ENCODE measurements at regions not wholly inside any gene's neighbourhood (a gene's known extent, or its start where the extent isn't known, plus 50 kb on each side); places are given as distances from the start of the nearest gene placed in this dataset.

DNA sequence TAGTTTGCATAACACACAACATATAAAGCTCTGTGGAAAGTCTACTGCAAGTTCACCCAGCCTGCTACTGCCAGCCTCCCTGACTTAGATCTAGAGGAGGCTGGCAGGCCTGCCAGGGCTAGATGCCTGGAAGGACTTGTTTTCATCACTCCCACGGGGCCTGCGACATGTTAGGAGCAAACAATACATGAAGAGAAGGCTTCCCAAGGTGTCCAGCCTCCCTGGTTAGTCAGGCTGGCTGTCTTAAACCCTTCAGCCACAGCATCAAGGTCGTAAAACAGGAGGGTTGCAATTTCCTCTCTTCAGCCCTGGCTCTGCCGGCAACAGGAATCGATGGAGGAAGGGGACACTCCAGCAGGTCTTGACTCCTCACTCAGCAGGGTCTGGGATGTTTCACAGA, 104.5 kb downstream of the NGF start:
- DNase-seq, result no peak

DNA sequence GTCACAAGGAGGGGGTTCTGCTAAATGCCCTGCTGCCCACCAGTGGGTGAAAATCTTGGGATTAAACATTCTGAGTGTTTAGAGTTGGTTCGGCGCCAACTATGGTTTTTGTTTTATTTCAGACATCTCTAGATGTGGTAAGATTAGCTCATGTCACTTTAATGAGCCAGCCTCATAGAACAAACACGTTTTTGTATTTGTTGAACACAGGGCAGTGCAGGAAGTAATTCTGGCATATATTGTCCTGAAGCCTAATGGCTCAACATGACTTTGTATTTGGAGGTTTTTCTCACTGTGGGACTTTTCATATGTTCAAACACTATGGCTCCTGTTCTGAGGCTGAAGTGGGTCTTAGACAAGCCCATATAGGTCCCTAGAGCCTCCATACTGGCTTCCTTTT, 107.8 kb downstream of the NGF start:
- DNase-seq, result no peak

DNA sequence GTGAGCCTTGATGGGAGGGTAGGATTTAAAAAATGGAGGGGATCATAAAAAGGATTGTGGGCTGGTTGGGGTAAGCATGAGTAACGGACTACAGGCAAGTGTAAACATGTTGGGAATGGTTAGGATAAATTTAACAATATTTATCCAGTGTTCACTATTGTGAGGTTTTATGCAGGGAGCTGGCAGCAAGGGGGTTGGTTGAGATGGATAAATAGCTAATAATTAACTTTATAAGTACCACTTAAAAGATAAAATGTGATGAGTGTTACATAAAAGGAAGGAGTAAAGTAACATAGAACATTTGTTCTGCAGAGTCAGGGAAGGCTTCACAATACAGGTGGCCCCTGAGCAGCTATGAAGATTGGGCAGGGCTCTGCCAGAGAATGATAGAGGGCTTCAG, 109.0 kb downstream of the NGF start:
- no peak for DNase-seq

DNA sequence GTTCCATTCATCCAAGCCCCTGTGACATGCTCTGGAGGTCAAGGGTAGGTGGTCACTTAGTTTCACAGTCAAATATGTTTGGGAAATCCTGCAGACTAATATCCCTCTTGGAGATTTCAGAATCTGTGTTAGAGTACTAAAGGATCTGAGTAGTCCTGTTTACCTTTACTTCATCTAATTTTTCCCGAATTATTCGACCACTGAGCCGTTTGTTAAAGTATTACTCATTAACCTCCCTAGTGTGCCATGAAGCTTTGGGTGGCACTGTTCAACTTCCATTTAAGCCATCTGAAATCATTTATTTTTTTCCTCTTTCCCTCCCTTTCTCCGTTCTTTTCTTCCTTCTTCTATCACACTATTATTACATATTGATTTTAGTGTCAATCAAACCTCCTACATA, 109.9 kb downstream of the NGF start:
- DNase-seq, result no peak

DNA sequence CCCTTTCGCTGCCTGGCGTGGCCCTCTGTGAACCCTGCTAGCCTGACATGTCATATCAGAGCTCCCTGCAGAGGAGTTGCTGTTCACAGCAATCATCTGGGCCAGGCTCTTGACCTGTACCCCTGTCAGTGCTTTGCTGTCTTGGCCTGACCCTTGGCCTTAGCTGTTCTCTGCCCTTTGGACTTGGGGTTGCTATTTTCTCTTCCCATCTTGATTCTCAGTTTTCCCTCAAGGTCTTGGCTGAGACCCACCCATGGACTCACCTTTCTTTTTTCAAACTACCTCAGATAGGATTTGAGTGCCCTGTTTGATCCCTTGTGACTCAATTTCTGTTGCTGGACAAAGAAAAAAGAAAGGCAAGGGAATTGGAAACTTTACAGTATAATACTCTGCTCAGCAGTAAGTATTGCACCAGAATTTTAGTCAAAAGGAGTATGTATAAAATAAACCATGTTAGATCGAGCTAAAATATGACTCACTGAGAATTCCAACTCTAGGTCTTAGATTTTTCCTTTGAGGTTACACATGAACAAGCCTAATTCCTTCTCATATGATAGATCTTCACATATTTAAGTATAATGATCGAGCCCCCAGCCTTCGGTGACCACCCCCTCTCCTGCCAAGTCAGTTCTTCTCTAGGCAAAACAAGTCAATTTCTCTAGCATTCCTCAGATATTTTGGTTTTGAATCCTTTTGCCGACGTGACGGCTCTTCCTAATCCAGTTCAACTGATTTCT, 110.5 kb downstream of the NGF start:
- DNase-seq, result no peak

DNA sequence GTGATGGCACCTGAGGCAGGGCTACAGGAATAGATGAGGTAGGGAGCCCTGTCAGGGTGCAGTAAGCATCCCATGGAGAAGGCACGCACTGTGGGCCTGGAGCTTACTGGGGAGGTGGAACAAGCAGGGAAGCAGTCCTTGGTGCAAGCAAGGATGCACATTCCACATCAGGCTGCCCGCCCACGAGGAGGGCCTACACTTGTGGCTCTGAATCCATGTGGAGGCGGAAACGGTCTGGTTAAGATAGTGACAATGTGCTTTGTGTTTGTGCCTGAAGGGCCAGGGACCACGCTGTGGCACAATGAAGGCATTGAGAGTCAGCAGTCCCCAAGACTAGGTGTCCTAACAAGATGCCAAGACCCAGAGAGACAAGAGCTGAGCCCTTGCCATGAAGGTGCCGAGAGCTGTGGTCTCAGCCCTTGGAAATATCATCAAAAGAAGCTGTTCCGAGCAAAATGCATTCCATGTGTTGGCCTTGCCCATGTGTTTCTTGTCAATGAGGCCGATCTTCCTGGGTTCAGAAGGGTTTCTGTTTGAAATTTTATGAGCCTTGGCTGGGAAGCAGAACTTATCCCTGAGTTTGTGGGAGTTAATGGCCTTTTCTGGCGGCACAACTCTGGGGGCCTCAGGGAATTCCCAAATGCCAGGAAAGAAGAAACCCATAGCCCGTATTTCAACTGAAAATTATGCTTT, 111.9 kb downstream of the NGF start:
- DNase-seq, result no peak

DNA sequence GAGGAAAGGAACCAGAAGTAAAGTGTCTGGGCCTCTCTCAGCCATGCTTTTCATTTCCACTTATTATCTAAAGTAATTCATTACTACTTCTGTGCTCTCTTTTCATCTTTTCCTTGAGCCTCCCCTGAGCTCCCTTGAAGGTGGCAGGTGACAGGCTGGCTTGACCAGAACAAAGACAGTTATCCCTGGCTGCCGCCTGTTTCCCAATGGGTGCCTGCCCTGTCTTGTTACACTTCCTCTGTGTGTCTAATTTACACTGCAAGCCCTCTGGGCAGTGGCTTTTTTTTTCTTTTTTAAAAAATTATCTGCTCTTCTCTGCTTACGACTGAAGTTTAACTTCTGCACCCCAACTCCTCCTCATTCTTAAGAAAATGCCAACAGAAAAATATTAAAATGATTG, 113.4 kb downstream of the NGF start:
- DNase-seq, result no peak

DNA sequence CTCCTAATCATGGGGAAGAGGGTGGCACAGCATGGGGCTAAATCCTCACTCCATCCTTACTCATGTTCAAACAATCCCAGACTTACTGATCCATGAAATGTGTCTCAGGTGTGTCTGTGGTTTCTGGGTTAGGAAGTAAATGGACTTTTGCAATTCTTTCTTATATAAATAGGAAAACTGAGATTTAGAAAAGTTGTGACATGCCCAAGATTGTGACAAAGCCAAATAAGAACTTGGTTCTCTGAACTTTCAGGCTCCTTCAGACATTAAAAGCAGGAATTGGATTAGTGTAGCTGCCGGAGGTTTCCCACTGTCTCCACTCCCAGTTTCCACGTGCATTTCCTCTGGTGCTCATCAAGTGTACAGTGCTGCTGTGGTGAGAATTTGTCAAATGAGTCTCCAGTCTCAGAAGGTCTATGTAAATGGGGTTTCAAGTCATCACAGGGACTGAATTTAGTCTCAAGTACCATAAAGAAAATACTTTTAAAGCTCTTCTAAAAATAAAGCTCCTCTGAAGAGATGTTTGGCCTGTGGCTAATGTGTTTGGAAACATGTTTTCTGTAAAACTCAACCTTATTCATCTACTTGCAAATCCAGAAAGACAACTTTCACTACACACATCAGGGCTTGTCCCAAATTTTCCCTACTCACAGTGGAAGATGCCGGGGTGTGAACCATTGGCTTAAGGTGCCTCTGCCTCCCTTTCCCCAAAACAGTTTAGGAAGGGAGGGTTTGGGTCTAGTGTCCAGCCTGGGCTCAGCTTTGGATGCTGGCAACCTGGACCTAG, 115.2 kb downstream of the NGF start:
- DNase-seq, result no peak

DNA sequence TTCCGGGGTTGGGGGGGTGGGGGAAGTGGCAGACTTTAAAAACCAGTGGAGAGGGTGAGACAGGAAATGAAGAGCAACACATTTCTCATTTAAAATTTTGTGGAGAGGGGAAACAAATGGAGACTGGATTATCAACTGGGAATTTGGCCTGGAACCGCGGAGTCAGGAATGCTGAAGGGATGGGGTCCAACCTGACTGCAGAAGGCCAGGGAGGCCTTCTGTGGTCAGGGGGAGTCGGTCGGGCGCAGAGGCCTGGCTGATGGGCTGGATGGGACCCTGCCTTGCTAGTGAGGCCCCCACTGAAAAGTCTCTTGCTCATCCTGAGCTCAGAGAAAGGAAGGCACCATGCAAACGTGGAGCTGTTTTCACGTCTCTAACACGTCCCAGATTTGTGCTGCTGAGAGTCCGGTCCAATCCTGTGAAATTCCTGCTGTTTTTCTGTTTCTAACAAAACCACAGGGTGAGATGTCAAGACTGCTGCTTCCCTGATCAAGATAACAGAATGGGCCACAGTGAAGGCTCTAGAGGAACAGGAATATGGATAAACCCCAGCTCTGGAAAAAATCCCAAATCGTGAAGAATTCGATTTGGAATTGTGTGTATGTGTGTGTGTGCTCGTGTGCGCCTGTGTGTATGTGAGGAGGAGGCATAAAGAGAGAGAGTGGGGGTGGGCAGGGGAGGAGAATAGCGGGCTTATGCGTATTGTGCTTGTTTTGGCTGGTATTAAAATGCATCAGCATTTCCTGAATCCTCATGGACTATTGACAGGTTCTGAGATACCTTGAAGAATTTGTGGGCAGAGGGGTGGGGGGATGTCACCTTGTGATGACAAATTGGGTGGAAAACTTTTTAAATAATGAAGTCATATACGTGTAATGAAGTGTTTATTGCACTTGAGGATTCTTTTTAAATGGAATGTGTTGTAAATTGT, 117.4 kb downstream of the NGF start:
- DNase-seq, result no peak

DNA sequence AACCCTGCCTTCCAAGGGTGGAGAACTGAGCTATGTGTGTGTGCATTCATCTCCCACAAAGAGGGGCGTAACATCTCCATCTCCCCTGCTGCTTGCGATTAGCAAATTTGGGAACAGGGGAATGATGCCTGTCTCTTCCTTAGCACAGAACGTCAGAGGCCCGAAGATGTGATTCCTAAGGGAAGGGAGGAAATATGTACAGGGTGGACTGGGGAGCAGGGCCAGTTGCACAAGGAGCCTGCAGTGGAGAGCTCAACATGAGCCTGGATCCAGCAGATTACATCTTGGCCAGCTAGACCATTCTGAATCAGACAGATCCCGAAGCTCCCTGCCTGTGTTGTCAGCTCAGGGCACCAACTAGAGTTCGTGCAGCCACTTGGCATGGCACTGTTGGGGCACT, 118.1 kb downstream of the NGF start:
- no peak for DNase-seq

DNA sequence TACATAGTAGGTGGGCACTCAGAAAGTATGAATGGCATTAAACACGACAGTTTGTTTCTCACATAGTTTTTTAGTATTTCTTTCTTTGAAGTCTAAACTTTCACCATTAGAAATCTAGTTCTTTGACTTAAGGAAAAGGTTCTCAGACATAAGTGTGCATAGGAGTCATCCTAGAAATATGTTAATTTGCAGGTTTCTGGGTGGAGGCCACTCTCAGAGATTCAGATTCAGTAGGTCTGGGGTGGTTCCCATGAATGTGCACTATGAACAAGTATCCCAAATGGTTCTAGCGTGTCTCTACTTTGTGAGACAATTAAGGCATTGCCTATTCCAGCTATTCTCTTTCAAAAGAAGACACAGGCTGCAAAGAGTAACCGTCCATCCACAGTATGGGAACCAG, 119.3 kb downstream of the NGF start:
- DNase-seq, result no peak

DNA sequence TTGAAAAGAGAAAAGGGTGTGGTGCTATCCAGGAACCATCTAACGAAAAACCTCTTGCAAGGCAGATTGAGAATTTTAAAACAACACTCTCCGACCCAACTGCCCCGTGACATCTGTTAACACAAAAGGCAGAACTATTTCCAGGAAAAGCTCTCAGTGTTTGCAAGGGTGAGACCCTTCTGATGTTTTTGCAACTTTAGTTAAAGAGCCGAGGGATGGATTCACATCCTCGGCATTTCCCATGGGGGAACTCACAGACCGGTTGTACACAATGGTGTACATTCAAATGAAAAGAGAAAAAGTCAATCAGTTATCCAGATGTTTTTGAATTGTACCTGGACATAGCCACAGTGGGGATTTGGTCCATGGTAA, 120.0 kb downstream of the NGF start:
- no peak for DNase-seq

DNA sequence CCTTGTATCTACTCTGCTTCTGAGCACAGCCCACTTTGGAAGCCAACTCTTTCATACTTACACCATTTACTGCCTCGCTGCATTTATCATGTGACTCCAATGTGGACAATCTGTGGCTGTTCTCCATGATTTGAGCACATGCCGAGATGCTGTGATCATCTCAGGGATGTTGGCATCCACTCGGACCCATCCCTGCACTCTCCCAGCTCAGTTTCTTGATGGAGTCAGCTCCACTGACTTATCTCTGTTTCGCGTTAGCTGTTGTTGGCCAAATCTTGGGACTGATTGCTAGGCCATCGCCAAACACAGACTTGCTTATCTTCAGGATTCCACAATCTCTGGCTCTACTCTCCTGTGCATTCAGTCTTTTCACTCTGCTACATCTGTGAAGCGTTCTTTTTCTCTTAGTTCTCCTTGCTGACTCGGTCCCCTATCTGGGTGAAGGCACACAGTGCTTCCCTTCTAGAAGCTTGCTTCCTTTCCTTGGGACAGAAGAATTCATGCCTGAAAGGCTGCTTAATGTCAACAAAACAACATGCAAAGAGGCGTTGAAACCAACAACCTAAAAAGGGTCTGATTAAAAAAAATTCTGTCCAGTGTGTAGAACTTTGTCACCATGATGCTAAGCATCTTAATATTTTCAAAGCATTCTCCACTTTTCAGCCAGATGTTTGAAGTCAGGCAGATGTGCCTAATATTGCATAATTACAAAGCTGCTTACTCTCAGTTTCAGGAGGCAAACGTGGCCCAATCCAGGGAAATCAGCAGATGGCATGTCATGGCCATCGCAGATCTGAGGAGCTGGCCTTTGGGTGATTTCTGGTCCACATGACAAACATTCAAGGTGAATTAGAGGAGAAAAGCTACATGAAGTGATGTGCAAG, 120.7 kb downstream of the NGF start:
- DNase-seq, result no peak

DNA sequence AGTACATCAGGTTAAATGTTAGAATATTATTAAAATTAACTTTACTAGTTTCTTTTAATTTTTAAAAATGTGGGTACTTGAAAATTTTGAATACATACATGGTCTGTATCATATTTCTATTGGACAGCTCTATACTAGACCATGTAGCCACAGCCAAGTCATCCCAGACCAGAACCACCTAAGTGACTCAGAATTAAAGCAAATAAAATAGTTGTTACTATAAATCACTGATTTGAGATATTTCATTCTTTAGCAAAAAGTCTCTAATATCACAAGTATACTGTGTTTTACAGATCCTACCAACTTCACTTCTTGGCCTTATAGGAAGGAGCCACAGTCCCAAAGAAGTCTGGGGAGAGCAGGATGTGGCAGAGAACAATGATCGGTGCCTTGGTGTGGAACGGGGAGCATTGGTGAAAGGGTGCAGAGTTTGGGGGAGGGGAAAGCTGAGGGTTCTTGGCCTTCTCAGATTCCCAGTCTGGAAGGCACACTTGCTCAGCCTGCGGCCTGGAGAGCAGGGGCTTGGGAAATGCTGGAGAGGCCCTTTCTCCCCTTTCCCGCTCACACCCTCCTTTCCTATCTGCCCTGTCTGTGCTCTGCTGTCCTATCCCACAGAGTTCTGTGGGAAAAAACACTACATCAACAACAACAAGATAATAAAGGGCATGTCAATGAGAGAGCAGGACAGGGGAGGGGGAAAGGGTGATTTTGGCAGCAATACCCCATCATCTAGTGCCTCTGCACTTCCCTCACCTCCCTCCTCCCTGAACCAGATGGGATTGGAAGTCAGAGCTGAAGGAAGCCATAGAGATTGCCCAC, 122.1 kb downstream of the NGF start:
- DNase-seq, result no peak

DNA sequence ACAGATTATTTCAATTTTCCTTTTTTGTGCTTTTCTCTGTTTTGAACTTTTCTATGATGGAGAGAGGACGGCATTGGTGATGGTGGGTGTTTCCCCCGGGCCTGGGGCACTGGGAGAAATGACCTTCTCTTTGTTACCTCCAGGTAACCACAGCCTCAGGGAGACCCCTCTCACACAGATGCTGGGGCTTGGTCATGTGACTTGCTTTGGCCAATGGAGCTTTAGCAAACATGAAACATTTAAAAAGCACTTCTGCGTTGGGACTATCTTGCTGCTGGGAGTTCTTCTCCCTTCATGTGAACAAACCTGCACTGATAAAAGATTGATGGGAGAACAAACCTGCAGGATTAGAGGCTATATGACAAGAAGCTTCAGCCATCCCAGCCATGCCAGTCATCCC, 122.9 kb downstream of the NGF start:
- DNase-seq, result no peak

DNA sequence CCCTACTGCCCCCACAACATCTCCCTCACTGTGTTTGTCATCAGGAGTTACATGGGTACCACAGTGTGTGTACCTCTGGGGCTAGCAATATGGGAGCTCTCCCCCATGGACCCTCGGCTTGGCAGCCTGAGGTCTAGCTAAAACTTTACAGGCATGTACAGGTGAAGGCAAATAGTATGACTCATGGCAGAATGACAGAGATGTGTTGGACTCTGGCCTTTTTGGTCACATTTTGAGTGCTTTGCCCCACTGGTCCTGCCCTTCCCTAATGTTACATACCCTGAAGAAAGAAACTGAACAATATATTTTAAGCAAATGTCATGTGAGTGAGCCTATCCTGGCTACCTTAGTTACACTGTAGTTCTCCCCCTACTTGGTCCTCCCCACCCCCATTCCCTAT, 124.0 kb downstream of the NGF start:
- no peak for DNase-seq

DNA sequence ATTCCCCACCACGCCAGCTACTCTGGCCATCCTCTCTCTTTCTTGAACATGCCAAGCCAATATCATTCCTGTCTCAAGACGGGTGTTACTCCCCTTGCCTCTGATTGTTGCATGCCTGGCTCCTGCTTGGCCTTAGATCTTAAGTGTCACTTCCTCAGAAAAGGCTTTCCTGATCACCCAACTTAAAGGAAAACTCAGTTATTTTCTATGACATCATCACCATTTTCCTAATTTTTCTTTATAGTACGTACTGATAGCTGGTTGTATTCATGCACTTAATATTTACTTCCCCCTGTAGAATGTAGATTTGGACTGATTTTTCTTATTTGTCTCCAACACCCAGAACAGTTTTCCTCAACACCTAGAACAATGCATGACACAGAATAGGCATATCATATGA, 123.8 kb upstream of the TSPAN2 start:
- no peak for DNase-seq

DNA sequence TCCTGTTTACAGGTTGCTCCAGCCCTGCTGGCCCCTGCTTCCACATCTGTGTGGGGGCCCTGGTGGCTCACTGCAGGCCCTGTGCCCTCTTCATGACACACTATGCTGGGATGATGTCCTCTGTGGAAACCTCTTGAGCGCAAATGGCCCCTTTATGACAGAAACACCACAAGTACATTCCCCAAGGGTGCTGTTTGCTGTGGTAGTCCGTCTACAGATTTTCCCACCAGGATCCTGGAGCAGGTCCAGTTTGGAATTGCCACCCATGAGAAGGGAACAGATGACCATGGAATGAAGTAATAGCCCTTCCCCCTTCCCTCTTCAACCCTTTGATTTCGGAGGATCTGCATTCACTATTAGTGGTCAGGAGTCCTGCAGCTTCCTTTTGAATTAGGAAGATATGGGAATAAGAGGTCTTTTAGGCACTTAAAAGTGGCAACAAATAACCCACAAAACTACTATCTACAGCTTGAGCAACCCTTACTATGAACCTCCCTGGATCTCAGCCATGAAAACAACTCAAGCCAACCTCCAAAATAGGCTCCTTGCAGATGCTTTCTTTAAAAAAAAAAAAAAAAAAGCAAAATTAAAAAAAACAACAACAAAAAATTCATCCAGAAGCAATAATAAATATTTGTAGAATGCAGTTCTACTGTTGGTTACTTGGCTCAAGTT, 121.9 kb upstream of the TSPAN2 start:
- DNase-seq, result no peak

DNA sequence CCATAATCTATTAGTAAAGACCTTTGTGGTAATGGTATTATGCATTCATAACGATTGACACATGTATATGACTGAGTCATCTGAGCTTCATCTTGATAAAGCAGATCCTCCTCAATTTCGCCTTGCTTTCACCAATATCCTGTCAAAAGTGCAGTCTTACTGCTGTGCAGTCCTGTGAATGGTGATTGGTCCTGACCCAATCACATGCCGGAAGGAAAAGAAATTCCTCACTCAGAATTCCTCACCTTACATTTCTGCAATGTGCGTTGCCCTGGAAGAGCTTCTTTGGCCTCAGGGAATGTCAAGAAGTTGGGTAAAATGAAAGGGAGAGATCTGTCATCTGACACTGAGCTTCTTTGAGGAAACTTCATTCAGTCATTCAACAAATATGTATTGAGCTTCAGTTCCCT, 121.0 kb upstream of the TSPAN2 start:
- DNase-seq, result no peak

DNA sequence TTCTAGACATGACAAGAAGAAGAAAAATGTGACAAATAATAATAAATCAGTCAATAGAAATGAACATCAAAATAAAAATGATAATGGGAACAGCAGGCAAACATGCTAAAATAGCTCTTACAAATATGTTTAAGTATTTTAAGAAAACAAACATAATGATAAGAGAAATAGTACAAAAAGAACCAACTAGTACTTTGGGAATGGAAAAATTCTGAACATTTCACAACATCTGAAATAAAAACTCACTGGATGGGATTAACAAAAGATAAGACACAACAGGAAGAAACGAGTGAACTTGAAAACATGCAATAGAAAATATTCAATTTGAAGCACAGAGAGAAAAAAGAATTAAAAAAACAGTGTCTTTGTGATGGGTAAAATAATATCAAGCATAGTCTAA, 115.2 kb upstream of the TSPAN2 start:
- DNase-seq, result no peak
